ENCODE measurements at regions not wholly inside any gene's neighbourhood (a gene's known extent, or its start where the extent isn't known, plus 50 kb on each side); places are given as distances from the start of the nearest gene placed in this dataset.

DNA sequence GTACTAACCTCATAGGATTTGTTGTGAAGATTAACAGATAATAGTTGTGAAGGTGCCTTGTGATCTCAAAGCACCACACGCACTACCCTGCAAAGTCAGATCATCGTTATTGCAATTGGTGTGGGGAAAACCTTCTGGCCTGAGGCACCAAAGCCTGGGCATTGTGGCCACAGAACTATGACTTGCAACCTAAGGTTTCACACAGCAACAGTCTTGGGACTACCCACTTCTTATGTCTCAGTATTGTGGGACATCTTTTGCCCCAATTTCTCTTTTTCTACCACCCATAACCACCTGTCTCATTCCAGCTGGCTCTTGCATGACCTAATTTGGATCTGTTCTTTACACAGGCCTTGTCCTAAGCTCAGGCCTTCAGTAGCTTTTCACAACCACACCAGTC, 247.8 kb upstream of the NR4A3 start:
- no peak for TF ChIP-seq EZH2 (IDR thresholded peaks at IDR 0.05; ENCODE audit: low read length, unreplicated experiment)
- TF ChIP-seq, protein P1, sequence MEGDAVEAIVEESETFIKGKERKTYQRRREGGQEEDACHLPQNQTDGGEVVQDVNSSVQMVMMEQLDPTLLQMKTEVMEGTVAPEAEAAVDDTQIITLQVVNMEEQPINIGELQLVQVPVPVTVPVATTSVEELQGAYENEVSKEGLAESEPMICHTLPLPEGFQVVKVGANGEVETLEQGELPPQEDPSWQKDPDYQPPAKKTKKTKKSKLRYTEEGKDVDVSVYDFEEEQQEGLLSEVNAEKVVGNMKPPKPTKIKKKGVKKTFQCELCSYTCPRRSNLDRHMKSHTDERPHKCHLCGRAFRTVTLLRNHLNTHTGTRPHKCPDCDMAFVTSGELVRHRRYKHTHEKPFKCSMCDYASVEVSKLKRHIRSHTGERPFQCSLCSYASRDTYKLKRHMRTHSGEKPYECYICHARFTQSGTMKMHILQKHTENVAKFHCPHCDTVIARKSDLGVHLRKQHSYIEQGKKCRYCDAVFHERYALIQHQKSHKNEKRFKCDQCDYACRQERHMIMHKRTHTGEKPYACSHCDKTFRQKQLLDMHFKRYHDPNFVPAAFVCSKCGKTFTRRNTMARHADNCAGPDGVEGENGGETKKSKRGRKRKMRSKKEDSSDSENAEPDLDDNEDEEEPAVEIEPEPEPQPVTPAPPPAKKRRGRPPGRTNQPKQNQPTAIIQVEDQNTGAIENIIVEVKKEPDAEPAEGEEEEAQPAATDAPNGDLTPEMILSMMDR (conservative IDR thresholded peaks at IDR 0.05; ENCODE audit: low read depth, low read length) = no peak

Data from PC-3 (cell line).